Esophagus muscularis mucosa (tissue), 4 donors: ENCODE measurements at regions not wholly inside any gene's neighbourhood (a gene's known extent, or its start where the extent isn't known, plus 50 kb on each side); places are given as distances from the start of the nearest gene placed in this dataset.

Experiments used
- EP300 ChIP-seq: sonication (generic); formaldehyde crosslinking; IDR thresholded peaks from one replicate; pipeline ENCODE4 v1.6.1; 2017; ENCODE audit warnings: antibody characterized with exemption
- POLR2AphosphoS5 ChIP-seq, 2 donors: sonication (generic); formaldehyde crosslinking; IDR thresholded peaks; one replicate each; pipeline ENCODE4 v1.6.1; 2017; ENCODE audit warnings: antibody characterized with exemption in 2 of 2
- TF ChIP-seq, protein P1 (sequence below), 3 experiments: fragments of 200-600 bp in 2 of 3; fragments of 450-650 bp in 1 of 3; sonication (generic) in 2 of 3; IDR thresholded peaks; one replicate each; pipeline ENCODE4 v1.5.1; 2017 to 2019; ENCODE audit warnings: antibody characterized with exemption in 3 of 3, mild to moderate bottlenecking in 2 of 3, moderate library complexity in 1 of 3

DNA sequence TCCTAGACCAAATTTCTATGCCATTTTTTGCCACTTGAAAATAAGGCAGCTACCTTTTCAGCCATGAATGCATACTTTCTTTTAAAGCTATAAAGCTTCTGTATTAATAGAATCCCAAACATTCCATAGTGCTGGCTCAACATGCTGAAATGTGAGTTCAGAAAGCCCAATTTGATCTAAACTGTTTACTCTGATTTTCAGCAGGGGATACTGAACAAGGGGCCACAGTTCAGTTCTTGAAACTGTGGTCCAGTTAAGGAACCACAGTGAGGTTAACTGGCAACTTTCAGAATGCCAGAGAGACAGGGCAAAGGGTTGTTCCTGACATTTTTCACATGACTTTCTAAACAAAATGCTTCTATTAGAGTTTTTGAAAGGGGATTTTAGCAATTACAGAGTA lies 85.7 kb upstream of the COL11A1 start:
- TF ChIP-seq, protein P1, sequence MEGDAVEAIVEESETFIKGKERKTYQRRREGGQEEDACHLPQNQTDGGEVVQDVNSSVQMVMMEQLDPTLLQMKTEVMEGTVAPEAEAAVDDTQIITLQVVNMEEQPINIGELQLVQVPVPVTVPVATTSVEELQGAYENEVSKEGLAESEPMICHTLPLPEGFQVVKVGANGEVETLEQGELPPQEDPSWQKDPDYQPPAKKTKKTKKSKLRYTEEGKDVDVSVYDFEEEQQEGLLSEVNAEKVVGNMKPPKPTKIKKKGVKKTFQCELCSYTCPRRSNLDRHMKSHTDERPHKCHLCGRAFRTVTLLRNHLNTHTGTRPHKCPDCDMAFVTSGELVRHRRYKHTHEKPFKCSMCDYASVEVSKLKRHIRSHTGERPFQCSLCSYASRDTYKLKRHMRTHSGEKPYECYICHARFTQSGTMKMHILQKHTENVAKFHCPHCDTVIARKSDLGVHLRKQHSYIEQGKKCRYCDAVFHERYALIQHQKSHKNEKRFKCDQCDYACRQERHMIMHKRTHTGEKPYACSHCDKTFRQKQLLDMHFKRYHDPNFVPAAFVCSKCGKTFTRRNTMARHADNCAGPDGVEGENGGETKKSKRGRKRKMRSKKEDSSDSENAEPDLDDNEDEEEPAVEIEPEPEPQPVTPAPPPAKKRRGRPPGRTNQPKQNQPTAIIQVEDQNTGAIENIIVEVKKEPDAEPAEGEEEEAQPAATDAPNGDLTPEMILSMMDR (IDR thresholded peaks at IDR 0.05): no peak
- TF ChIP-seq POLR2AphosphoS5 (IDR thresholded peaks at IDR 0.05): no peak
- TF ChIP-seq EP300: no peak
